Cardiac muscle cell (in vitro differentiated cells and primary cell): ENCODE measurements at regions not wholly inside any gene's neighbourhood (a gene's known extent, or its start where the extent isn't known, plus 50 kb on each side); places are given as distances from the start of the nearest gene placed in this dataset.

Source experiments
- DNase-seq, 2 donors: peaks; one replicate each; pipeline versions ENCODE4 v3.0.0 to v3.0.0-alpha.2; 2010 to 2017; ENCODE audit warnings: low read depth in 1 of 2, low spot score in 1 of 2
- H3K27ac ChIP-seq: fragments of 200-600 bp; sonication (generic); 2 replicates; pipeline ENCODE4 v1.5.1; 2016
- H3K27me3 ChIP-seq: fragments of 200-600 bp; sonication (generic); 2 replicates; pipeline ENCODE4 v1.6.0; 2016; ENCODE audit warnings: control low read depth
- H3K36me3 ChIP-seq: fragments of 200-600 bp; sonication (generic); 2 replicates; pipeline ENCODE4 v1.5.1; 2016; ENCODE audit warnings: control low read depth
- H3K4me1 ChIP-seq: fragments of 200-600 bp; sonication (generic); 2 replicates; pipeline ENCODE4 v1.8.1; 2017; ENCODE audit warnings: low read depth, mild to moderate bottlenecking, mixed run types
- H3K4me3 ChIP-seq: fragments of 200-600 bp; sonication (generic); 2 replicates; pipeline ENCODE4 v1.5.1; 2016; ENCODE audit warnings: mild to moderate bottlenecking
- H3K9me3 ChIP-seq: fragments of 200-600 bp; sonication (generic); 2 replicates; pipeline ENCODE4 v1.5.1; 2017; ENCODE audit warnings: low read depth, mild to moderate bottlenecking, control low read depth
- CTCF ChIP-seq: IDR thresholded peaks from 2 replicates; pipeline ENCODE4 v1.5.1; 2012; ENCODE audit warnings: low read depth, mild to moderate bottlenecking, low read length

GRCh38 chr9:100661668-100662067 lies 83.8 kb downstream of the CAVIN4 start:
- Histone ChIP-seq H3K9me3 (no peaks in the 10 kb centered on the region), H3K27me3 (no peaks in the 10 kb centered on the region), H3K4me3 (no peak overlapping the region), H3K27ac (no peak overlapping the region), H3K4me1 (no peaks in the 10 kb centered on the region), H3K36me3 (no peaks in the 10 kb centered on the region)
- no peak for TF ChIP-seq CTCF
- no peak for DNase-seq

GRCh38 chr9:100662122-100662521 lies 84.2 kb downstream of the CAVIN4 start:
- Histone ChIP-seq H3K27me3 (no peaks in the 10 kb centered on the region), H3K9me3 (no peaks in the 10 kb centered on the region), H3K4me1 (no peaks in the 10 kb centered on the region), H3K4me3 (no peak overlapping the region), H3K27ac (no peak overlapping the region), H3K36me3 (no peaks in the 10 kb centered on the region)
- TF ChIP-seq CTCF, result no peak
- DNase-seq, result no peak

GRCh38 chr9:100667448-100667847 lies 89.6 kb downstream of the CAVIN4 start:
- Histone ChIP-seq H3K9me3 (no peaks in the 10 kb centered on the region), H3K27me3 (no peaks in the 10 kb centered on the region), H3K4me1 (no peaks in the 10 kb centered on the region), H3K36me3 (no peaks in the 10 kb centered on the region), H3K4me3 (no peak overlapping the region), H3K27ac (no peak overlapping the region)
- no peak for DNase-seq
- no peak for TF ChIP-seq CTCF

GRCh38 chr9:100668024-100668423 lies 90.1 kb downstream of the CAVIN4 start:
- Histone ChIP-seq H3K4me1 (no peaks in the 10 kb centered on the region), H3K9me3 (no peaks in the 10 kb centered on the region), H3K27me3 (no peaks in the 10 kb centered on the region), H3K4me3 (no peak overlapping the region), H3K36me3 (no peaks in the 10 kb centered on the region), H3K27ac (no peak overlapping the region)
- no peak for TF ChIP-seq CTCF
- no peak for DNase-seq

- no peak for TF ChIP-seq CTCF
- Histone ChIP-seq H3K4me1 (no peaks in the 10 kb centered on the region), H3K27me3 (no peaks in the 10 kb centered on the region), H3K9me3 (no peaks in the 10 kb centered on the region), H3K36me3 (no peaks in the 10 kb centered on the region), H3K27ac (no peak overlapping the region), H3K4me3 (no peak overlapping the region)
- DNase-seq, result no peak
Measured at GRCh38 chr9:100669968-100670367, 92.1 kb downstream of the CAVIN4 start.

- H3K36me3 ChIP-seq, result no peaks in the 10 kb centered on the region
- no peaks in the 10 kb centered on the region for H3K27me3 ChIP-seq
- H3K4me3 ChIP-seq, result no peak overlapping the region
- H3K27ac ChIP-seq, result no peak overlapping the region
- H3K4me1 ChIP-seq, result no peaks in the 10 kb centered on the region
- no peak for TF ChIP-seq CTCF
- no peaks in the 10 kb centered on the region for H3K9me3 ChIP-seq
- DNase-seq, result no peak
Measured at GRCh38 chr9:100670719-100671118, 92.8 kb downstream of the CAVIN4 start.
